Tibial nerve (tissue), 4 donors: ENCODE measurements at regions not wholly inside any gene's neighbourhood (a gene's known extent, or its start where the extent isn't known, plus 50 kb on each side); places are given as distances from the start of the nearest gene placed in this dataset.
A peak's percentile ranks its signal among the peaks of the same experiment; 100 is the strongest.

ENCODE experiments used
- DNase-seq, 2 donors: peaks; one replicate each; pipeline ENCODE4 v3.0.0-alpha.2; 2019; ENCODE audit warnings: low spot score in 2 of 2
- H3K27ac ChIP-seq, 4 donors: fragments of 200-600 bp; sonication (generic) in 3 of 4; one replicate each; pipeline ENCODE4 v1.5.1; 2017 to 2019; ENCODE audit warnings: mild to moderate bottlenecking in 1 of 4
- H3K27me3 ChIP-seq, 2 donors: fragments of 200-600 bp; sonication (generic) in 1 of 2; one replicate each; pipeline versions ENCODE4 v1.5.1 to v1.6.0; 2017 to 2019
- H3K36me3 ChIP-seq, 3 donors: fragments of 200-600 bp; sonication (generic); one replicate each; pipeline ENCODE4 v1.5.1; 2018 to 2019
- H3K4me1 ChIP-seq, 4 donors: fragments of 200-600 bp; sonication (generic) in 3 of 4; one replicate each; pipeline ENCODE4 v1.5.1; 2017 to 2019
- H3K4me3 ChIP-seq, 4 donors: fragments of 200-600 bp; sonication (generic) in 3 of 4; one replicate each; pipeline ENCODE4 v1.5.1; 2017 to 2019; ENCODE audit warnings: mild to moderate bottlenecking in 1 of 4, moderate library complexity in 1 of 4
- H3K9me3 ChIP-seq, 4 donors: fragments of 200-600 bp; sonication (generic) in 3 of 4; one replicate each; pipeline ENCODE4 v1.5.1; 2017 to 2019
- EP300 ChIP-seq, 2 donors: sonication (generic); formaldehyde crosslinking; IDR thresholded peaks; one replicate each; pipeline ENCODE4 v1.6.1; 2017; ENCODE audit warnings: antibody characterized with exemption in 2 of 2, mild to moderate bottlenecking in 1 of 2
- POLR2A ChIP-seq, 2 donors: fragments of 450-650 bp; IDR thresholded peaks; one replicate each; pipeline ENCODE4 v1.6.1; 2017; ENCODE audit warnings: antibody characterized with exemption in 2 of 2, mild to moderate bottlenecking in 2 of 2, moderate library complexity in 2 of 2
- WGBS, 2 donors: methylation state at CpG; one replicate each; pipeline ENCODE4 v1.1.5; 2018; 5-methylcytosine and 5-hydroxymethylcytosine counted together
- TF ChIP-seq, protein P1 (sequence below), 5 experiments: fragments of 200-600 bp in 3 of 5; fragments of 450-650 bp in 2 of 5; sonication (generic) in 3 of 5; IDR thresholded peaks; one replicate each; pipeline ENCODE4 v1.5.1; 2016 to 2019; ENCODE audit warnings: antibody characterized with exemption in 5 of 5, mild to moderate bottlenecking in 3 of 5, moderate library complexity in 2 of 5

DNA sequence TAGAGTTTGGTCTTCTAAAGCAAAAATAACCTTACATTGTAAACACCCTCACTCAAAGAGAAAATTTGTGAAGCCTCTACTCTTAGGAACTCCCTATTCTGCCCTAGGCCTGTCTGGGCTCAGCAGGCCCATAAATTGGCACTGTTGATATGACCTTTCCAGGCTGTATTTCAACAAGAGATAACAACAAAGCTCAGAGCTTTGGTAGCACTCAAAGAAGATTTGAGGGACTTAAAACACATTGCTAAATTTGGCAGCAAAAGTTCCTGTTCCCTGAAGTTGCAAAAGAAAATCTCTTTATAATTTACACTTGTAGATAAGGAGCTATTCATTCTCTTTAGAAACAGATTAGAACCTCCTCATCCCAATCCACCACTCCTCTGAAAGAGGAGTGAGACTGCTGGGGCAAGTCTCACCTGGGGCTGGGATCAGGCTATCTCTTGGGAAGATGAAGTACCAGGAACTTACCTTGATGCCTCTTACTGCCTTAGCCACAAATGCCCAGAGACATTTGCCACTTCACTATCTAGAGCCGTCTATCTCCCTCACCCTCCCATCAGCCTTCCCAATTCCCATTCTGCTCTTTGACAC lies 110.4 kb upstream of the AKIP1 start:
- Histone ChIP-seq H3K27me3 (no peaks in the 10 kb centered on the region), H3K4me3 (no peak overlapping the region), H3K36me3 (peaks cover 0 to 8% (median 0%) of the 10 kb centered on the region in 3 donors), H3K27ac (no peak overlapping the region), H3K9me3 (no peaks in the 10 kb centered on the region), H3K4me1 (peaks cover 0 to 41% (median 5%) of the 10 kb centered on the region in 4 donors)
- WGBS, 2 donors: 0 to 36% methylated on average over 1 of the region's 1 CpG
- no peak for DNase-seq
- TF ChIP-seq, protein P1, sequence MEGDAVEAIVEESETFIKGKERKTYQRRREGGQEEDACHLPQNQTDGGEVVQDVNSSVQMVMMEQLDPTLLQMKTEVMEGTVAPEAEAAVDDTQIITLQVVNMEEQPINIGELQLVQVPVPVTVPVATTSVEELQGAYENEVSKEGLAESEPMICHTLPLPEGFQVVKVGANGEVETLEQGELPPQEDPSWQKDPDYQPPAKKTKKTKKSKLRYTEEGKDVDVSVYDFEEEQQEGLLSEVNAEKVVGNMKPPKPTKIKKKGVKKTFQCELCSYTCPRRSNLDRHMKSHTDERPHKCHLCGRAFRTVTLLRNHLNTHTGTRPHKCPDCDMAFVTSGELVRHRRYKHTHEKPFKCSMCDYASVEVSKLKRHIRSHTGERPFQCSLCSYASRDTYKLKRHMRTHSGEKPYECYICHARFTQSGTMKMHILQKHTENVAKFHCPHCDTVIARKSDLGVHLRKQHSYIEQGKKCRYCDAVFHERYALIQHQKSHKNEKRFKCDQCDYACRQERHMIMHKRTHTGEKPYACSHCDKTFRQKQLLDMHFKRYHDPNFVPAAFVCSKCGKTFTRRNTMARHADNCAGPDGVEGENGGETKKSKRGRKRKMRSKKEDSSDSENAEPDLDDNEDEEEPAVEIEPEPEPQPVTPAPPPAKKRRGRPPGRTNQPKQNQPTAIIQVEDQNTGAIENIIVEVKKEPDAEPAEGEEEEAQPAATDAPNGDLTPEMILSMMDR (IDR thresholded peaks at IDR 0.05): no peak
- TF ChIP-seq EP300 (IDR thresholded peaks at IDR 0.05) (no peak), POLR2A (IDR thresholded peaks at IDR 0.05) (no peak)

DNA sequence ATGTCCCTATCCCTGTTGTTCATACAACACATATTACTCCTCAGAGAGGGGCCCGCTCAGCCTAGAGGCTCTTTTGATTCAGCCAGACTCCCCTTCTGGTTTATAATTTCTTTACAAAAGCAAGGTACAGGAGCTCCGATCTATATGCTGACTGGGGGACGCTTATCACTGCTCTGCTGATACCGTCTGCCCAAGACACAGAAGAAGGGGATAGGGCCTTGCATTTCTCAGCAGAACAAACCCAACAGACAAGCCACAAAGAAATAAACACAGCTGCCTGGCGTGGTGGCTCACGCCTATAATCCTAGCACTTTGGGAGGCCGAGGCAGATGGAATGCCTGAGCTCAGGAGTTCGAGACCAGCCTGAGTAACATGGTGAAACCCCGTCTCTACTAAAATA lies 109.9 kb upstream of the AKIP1 start:
- H3K9me3 ChIP-seq: no peaks in the 10 kb centered on the region
- TF ChIP-seq POLR2A (IDR thresholded peaks at IDR 0.05) (no peak), EP300 (IDR thresholded peaks at IDR 0.05) (no peak)
- TF ChIP-seq, protein P1 (IDR thresholded peaks at IDR 0.05): no peak
- H3K27ac ChIP-seq: no peak overlapping the region
- no peak overlapping the region for H3K4me3 ChIP-seq
- peaks cover 0 to 46% (median 8%) of the 10 kb centered on the region in 4 donors for H3K4me1 ChIP-seq
- DNase-seq: no peak
- no peaks in the 10 kb centered on the region for H3K27me3 ChIP-seq
- WGBS, 2 donors: 95 to 96% methylated on average over 9 of the region's 9 CpGs
- peaks cover 0 to 8% (median 0%) of the 10 kb centered on the region in 3 donors for H3K36me3 ChIP-seq

DNA sequence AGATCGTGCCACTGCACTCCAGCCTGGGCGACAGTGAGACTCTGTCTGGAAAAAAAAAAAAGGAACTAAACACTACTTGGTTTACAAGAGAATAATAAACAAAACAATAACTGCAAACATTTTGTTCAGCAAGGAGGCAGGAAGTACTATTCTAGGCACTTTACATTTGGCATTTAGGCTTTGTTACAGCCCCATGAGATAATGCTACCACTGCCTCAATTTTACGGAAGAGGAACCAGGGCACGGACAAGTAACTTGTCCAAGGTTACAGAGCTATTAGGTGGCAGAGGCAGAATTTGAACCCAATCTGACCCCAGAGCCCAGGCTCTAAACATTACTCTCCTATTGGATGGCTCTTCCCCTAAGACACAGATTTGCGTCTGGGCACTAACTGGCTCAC lies 108.7 kb upstream of the AKIP1 start:
- no peaks in the 10 kb centered on the region for H3K9me3 ChIP-seq
- no peak for DNase-seq
- H3K27me3 ChIP-seq: no peaks in the 10 kb centered on the region
- H3K27ac ChIP-seq: no peak overlapping the region
- 39 to 51% methylated on average over 5 of the region's 5 CpGs for WGBS, 2 donors
- H3K4me3 ChIP-seq: no peak overlapping the region
- TF ChIP-seq, protein P1 (IDR thresholded peaks at IDR 0.05): no peak
- TF ChIP-seq EP300 (IDR thresholded peaks at IDR 0.05) (no peak), POLR2A (IDR thresholded peaks at IDR 0.05) (no peak)
- peaks cover 0 to 58% (median 15%) of the 10 kb centered on the region in 4 donors for H3K4me1 ChIP-seq
- H3K36me3 ChIP-seq: peaks cover 0 to 8% (median 0%) of the 10 kb centered on the region in 3 donors

DNA sequence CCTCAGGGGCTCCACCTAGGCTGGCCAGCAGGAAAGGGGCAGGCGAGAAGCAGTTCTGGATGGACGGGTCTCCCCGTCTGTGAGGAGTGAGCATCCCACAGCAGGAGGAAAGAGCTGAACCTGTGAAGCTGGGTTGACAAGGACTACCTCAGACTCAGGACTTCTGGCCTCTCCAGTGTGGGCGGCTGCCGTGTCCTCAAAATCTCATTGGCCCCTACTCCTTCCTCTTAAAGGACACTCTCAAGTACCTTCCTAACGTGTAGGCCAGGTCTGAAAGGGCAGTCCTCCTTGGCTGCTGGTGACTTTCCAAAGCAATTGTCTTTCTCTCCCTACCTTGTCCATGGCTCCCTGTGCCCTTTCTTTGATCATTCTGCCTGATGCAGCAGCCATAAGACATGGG lies 107.0 kb upstream of the AKIP1 start:
- no peaks in the 10 kb centered on the region for H3K9me3 ChIP-seq
- DNase-seq: no peak
- no peak overlapping the region for H3K4me3 ChIP-seq
- no peak for TF ChIP-seq POLR2A (IDR thresholded peaks at IDR 0.05)
- TF ChIP-seq EP300 (IDR thresholded peaks at IDR 0.05): no peak
- TF ChIP-seq, protein P1 (IDR thresholded peaks at IDR 0.05): no peak
- H3K4me1 ChIP-seq: peaks cover 0 to 75% (median 30%) of the 10 kb centered on the region in 4 donors
- H3K27me3 ChIP-seq: no peaks in the 10 kb centered on the region
- peaks cover 0 to 8% (median 0%) of the 10 kb centered on the region in 3 donors for H3K36me3 ChIP-seq
- H3K27ac ChIP-seq: no peak overlapping the region
- WGBS, 2 donors: 77 to 82% methylated on average over 6 of the region's 6 CpGs

GRCh38 chr11:8805296-8805695 lies 105.7 kb upstream of the AKIP1 start:
- Histone ChIP-seq H3K4me1 (peaks cover 0 to 81% (median 30%) of the 10 kb centered on the region in 4 donors), H3K36me3 (peaks cover 0 to 8% (median 0%) of the 10 kb centered on the region in 3 donors), H3K27me3 (no peaks in the 10 kb centered on the region), H3K9me3 (no peaks in the 10 kb centered on the region), H3K4me3 (no peak overlapping the region), H3K27ac (peak overlapping the region in 2 of 4 donors; percentile 41 to 89)
- 11 to 18% methylated on average over 3 of the region's 3 CpGs for WGBS, 2 donors
- no peak for TF ChIP-seq POLR2A (IDR thresholded peaks at IDR 0.05)
- TF ChIP-seq EP300 (IDR thresholded peaks at IDR 0.05): no peak
- TF ChIP-seq, protein P1 (IDR thresholded peaks at IDR 0.05): no peak
- no peak for DNase-seq
